GM12874 (cell line): ENCODE measurements at regions not wholly inside any gene's neighbourhood (a gene's known extent, or its start where the extent isn't known, plus 50 kb on each side); places are given as distances from the start of the nearest gene placed in this dataset.

Experiments
- CTCF ChIP-seq: IDR thresholded peaks from 2 replicates; pipeline ENCODE4 v1.5.1; 2011; ENCODE audit warnings: low read depth, mild to moderate bottlenecking, control low read depth, low read length, moderate library complexity; ENCODE audit not compliant: insufficient read depth

- no peak for TF ChIP-seq CTCF
Observed at GRCh38 chr20:57774951-57775350, 65.1 kb upstream of the PMEPA1 start.

GRCh38 chr20:57774111-57774880 is 64.5 kb upstream of the PMEPA1 start:
- no peak for TF ChIP-seq CTCF

DNA sequence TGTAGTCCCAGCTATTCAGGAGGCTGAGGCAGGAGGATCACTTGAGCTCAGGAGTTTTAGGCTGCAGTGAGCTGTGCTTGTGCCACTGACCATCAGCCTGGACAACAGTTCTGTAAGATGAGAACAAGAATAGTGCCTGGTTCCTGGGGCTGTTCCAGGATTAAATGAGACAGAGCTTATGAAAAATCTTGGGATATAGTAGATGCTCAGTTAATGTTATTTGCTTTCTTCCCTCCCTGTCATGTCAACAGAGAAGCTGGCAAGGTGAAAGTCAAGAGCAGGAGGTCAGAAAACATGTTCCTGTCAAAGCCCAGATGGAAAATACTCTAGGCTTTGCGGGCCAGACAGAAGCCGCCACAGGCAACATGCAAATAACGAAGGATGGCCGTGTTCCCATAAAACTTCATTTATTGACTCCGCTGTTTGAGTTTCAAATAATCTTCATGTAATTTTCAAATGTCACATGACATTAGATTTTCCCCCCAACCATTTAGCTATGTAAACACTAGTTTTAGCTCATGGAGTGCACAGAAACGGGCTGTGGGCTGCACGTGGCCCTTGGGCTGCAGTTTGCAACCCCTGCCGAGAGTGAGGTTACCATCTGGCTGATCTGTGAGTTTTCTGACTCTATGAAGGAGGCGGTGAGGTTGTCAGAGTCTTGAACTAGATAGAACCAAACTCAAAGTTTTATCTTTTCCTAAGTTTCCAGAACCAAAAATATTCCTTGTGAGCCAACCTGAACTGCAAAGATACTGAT is 63.4 kb upstream of the PMEPA1 start:
- TF ChIP-seq CTCF: no peak

GRCh38 chr20:57772349-57772964 is 62.6 kb upstream of the PMEPA1 start:
- TF ChIP-seq CTCF: no peak

GRCh38 chr20:57770852-57771720 is 61.3 kb upstream of the PMEPA1 start:
- no peak for TF ChIP-seq CTCF

DNA sequence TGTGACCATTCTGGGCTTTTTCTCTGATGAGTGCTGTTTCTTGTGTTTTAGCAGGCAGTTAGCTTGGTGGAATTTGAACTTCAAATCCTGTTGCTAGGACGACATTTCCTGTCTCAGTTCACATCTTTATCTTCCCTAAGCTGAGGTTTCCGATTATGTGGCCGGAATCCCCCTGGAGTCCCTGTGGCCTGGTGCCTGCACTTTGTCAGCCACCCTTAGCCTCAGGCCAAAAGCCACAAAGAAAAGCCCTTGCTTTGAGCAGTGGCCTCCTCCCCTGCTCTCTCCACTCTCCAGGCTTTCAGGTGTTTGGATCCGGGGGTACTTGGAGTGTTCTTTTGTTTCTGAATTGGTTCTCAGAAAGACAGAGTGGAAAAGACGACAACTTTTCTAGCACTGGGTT is 59.9 kb upstream of the PMEPA1 start:
- no peak for TF ChIP-seq CTCF
